ENCODE measurements at regions not wholly inside any gene's neighbourhood (a gene's known extent, or its start where the extent isn't known, plus 50 kb on each side); places are given as distances from the start of the nearest gene placed in this dataset.

GRCh38 chr5:163172540-163173338 lies 264.7 kb upstream of the CCNG1 start:
- DNase-seq (ENCODE audit: low spot score): no peak
- TF ChIP-seq CTCF (IDR thresholded peaks at IDR 0.05): no peak
- ATAC-seq (ENCODE audit: low FRiP score): no peak

GRCh38 chr5:163177971-163178370 lies 259.4 kb upstream of the CCNG1 start:
- no peak for DNase-seq (ENCODE audit: low spot score)
- ATAC-seq (ENCODE audit: low FRiP score): no peak

GRCh38 chr5:163185315-163185714 lies 252.1 kb upstream of the CCNG1 start:
- DNase-seq (ENCODE audit: low spot score): no peak
- no peak for TF ChIP-seq CTCF (IDR thresholded peaks at IDR 0.05)
- no peak for ATAC-seq (ENCODE audit: low FRiP score)

More at GRCh38 chr5:163177971-163178370, 259.4 kb upstream of the CCNG1 start:
- no peak for TF ChIP-seq CTCF (IDR thresholded peaks at IDR 0.05)

GRCh38 chr5:163189023-163189553 lies 248.3 kb upstream of the CCNG1 start:
- no peak for DNase-seq (ENCODE audit: low spot score)
- no peak for ATAC-seq (ENCODE audit: low FRiP score)
- TF ChIP-seq CTCF (IDR thresholded peaks at IDR 0.05): no peak

- no peak for TF ChIP-seq CTCF (IDR thresholded peaks at IDR 0.05)
- ATAC-seq (ENCODE audit: low FRiP score): no peak
- DNase-seq (ENCODE audit: low spot score): no peak
Observed at GRCh38 chr5:163190283-163190682, 247.1 kb upstream of the CCNG1 start.

GRCh38 chr5:163190784-163191183 lies 246.6 kb upstream of the CCNG1 start:
- DNase-seq (ENCODE audit: low spot score): no peak
- TF ChIP-seq CTCF (IDR thresholded peaks at IDR 0.05): no peak
- no peak for ATAC-seq (ENCODE audit: low FRiP score)

- ATAC-seq (ENCODE audit: low FRiP score) (no peak), DNase-seq (ENCODE audit: low spot score) (no peak)
- TF ChIP-seq CTCF (IDR thresholded peaks at IDR 0.05): no peak
Observed at GRCh38 chr5:163193886-163194285, 243.5 kb upstream of the CCNG1 start.
